HepG2 (cell line): ENCODE measurements at regions not wholly inside any gene's neighbourhood (a gene's known extent, or its start where the extent isn't known, plus 50 kb on each side); places are given as distances from the start of the nearest gene placed in this dataset.

Source experiments
- CBX2 ChIP-seq, 2 experiments: fragments of 200-600 bp in 1 of 2; sonication (generic); formaldehyde crosslinking in 1 of 2; IDR thresholded peaks; 2 replicates each; pipeline versions ENCODE4 v1.7.0 to v1.8.1; 2018 to 2022; ENCODE audit warnings: low read depth in 2 of 2, low read length in 1 of 2, mild to moderate bottlenecking in 1 of 2, missing genetic modification reagents in 1 of 2
- EP300 ChIP-seq, 3 experiments: sonication (generic) in 1 of 3; formaldehyde crosslinking in 1 of 3; IDR thresholded peaks; 2 replicates each; pipeline versions ENCODE4 v1.5.1 to v1.6.1; 2011 to 2020; ENCODE audit warnings: low read depth in 2 of 3, low read length in 2 of 3, borderline replicate concordance in 1 of 3, improper control_type of control experiment in 1 of 3, mild to moderate bottlenecking in 1 of 3, missing genetic modification reagents in 1 of 3, moderate library complexity in 1 of 3
- HNRNPLL ChIP-seq: fragments of 200-400 bp; formaldehyde crosslinking; IDR thresholded peaks from 2 replicates; pipeline ENCODE4 v1.6.1; 2017; ENCODE audit warnings: mild to moderate bottlenecking, low read depth, low read length; ENCODE audit not compliant: poor library complexity, severe bottlenecking
- JDP2 ChIP-seq: sonication (generic); formaldehyde crosslinking; IDR thresholded peaks from 2 replicates; pipeline ENCODE4 v1.8.1; 2022; ENCODE audit warnings: missing genetic modification reagents, borderline replicate concordance
- MAFF ChIP-seq: IDR thresholded peaks from 2 replicates; pipeline ENCODE4 v1.6.1; 2011; ENCODE audit warnings: low read depth, low read length, improper control_type of control experiment
- MAX ChIP-seq: IDR thresholded peaks from 2 replicates; pipeline ENCODE4 v1.6.1; 2012; ENCODE audit warnings: inconsistent platforms
- POLR2AphosphoS2 ChIP-seq: IDR thresholded peaks from 2 replicates; pipeline ENCODE4 v1.6.1; 2011; ENCODE audit warnings: low read depth, low read length, improper control_type of control experiment
- SIN3A ChIP-seq: IDR thresholded peaks from 2 replicates; pipeline ENCODE4 v1.6.1; 2011; ENCODE audit warnings: low read depth, mild to moderate bottlenecking, control low read depth, low read length, borderline replicate concordance
- ZNF280D ChIP-seq: sonication (generic); formaldehyde crosslinking; IDR thresholded peaks from 2 replicates; pipeline ENCODE4 v1.5.1; 2020; ENCODE audit warnings: mild to moderate bottlenecking, missing genetic modification reagents
- TF ChIP-seq, protein P1 (sequence below): IDR thresholded peaks from 2 replicates; pipeline ENCODE4 v1.6.1; 2016; ENCODE audit warnings: low read depth, control low read depth
- TF ChIP-seq, protein P2 (sequence below): sonication (generic); formaldehyde crosslinking; IDR thresholded peaks from 2 replicates; pipeline ENCODE4 v1.5.0; 2020; ENCODE audit warnings: mild to moderate bottlenecking, missing genetic modification reagents, moderate library complexity
- TF ChIP-seq, protein P3 (sequence below): sonication (generic); formaldehyde crosslinking; IDR thresholded peaks from 2 replicates; pipeline ENCODE4 v1.4.0; 2020; ENCODE audit warnings: low read depth, missing genetic modification reagents

DNA sequence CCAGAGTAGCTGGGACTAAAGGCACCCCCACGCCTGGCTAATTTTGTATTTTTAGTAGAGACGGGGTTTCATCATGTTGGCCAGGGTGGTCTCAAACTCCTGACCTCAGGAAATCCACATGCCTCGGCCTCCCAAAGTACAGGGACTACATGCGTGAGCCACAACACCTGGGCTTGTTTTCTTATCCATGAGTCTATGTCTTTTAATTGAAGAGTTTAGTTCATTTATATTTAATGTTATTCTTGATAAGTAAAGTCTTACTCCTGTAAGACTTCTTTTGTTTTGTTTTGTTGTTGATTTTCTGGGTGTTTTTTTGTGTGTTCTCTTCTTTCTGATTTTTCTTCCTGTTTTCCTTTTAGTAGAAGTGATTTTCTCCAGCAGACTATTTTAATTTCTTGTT, 621.0 kb downstream of the LTN1 start:
- TF ChIP-seq CBX2 (IDR thresholded peaks at IDR 0.05; ENCODE audit: low read depth, low read length) (no peak), CBX2 (CRISPR knock-in tag; IDR thresholded peaks at IDR 0.05; ENCODE audit: low read depth) (no peak), SIN3A (no peak), JDP2 (CRISPR knock-in tag) (no peak), EP300 (IDR thresholded peaks at IDR 0.05; ENCODE audit: low read depth in 2 of 2, low read length in 2 of 2) (no peak), EP300 (CRISPR knock-in tag; IDR thresholded peaks at IDR 0.05; ENCODE audit: borderline replicate concordance) (no peak), HNRNPLL (no peak), MAX (no peak), POLR2AphosphoS2 (no peak), MAFF (no peak), ZNF280D (CRISPR knock-in tag) (no peak)
- TF ChIP-seq, protein P1, sequence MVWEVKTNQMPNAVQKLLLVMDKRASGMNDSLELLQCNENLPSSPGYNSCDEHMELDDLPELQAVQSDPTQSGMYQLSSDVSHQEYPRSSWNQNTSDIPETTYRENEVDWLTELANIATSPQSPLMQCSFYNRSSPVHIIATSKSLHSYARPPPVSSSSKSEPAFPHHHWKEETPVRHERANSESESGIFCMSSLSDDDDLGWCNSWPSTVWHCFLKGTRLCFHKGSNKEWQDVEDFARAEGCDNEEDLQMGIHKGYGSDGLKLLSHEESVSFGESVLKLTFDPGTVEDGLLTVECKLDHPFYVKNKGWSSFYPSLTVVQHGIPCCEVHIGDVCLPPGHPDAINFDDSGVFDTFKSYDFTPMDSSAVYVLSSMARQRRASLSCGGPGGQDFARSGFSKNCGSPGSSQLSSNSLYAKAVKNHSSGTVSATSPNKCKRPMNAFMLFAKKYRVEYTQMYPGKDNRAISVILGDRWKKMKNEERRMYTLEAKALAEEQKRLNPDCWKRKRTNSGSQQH: no peak
- TF ChIP-seq, protein P2, sequence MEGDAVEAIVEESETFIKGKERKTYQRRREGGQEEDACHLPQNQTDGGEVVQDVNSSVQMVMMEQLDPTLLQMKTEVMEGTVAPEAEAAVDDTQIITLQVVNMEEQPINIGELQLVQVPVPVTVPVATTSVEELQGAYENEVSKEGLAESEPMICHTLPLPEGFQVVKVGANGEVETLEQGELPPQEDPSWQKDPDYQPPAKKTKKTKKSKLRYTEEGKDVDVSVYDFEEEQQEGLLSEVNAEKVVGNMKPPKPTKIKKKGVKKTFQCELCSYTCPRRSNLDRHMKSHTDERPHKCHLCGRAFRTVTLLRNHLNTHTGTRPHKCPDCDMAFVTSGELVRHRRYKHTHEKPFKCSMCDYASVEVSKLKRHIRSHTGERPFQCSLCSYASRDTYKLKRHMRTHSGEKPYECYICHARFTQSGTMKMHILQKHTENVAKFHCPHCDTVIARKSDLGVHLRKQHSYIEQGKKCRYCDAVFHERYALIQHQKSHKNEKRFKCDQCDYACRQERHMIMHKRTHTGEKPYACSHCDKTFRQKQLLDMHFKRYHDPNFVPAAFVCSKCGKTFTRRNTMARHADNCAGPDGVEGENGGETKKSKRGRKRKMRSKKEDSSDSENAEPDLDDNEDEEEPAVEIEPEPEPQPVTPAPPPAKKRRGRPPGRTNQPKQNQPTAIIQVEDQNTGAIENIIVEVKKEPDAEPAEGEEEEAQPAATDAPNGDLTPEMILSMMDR (CRISPR knock-in tag): no peak
- TF ChIP-seq, protein P3, sequence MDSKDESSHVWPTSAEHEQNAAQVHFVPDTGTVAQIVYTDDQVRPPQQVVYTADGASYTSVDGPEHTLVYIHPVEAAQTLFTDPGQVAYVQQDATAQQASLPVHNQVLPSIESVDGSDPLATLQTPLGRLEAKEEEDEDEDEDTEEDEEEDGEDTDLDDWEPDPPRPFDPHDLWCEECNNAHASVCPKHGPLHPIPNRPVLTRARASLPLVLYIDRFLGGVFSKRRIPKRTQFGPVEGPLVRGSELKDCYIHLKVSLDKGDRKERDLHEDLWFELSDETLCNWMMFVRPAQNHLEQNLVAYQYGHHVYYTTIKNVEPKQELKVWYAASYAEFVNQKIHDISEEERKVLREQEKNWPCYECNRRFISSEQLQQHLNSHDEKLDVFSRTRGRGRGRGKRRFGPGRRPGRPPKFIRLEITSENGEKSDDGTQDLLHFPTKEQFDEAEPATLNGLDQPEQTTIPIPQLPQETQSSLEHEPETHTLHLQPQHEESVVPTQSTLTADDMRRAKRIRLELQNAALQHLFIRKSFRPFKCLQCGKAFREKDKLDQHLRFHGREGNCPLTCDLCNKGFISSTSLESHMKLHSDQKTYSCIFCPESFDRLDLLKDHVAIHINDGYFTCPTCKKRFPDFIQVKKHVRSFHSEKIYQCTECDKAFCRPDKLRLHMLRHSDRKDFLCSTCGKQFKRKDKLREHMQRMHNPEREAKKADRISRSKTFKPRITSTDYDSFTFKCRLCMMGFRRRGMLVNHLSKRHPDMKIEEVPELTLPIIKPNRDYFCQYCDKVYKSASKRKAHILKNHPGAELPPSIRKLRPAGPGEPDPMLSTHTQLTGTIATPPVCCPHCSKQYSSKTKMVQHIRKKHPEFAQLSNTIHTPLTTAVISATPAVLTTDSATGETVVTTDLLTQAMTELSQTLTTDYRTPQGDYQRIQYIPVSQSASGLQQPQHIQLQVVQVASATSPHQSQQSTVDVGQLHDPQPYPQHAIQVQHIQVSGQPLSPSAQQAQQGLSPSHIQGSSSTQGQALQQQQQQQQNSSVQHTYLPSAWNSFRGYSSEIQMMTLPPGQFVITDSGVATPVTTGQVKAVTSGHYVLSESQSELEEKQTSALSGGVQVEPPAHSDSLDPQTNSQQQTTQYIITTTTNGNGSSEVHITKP (CRISPR knock-in tag): no peak
